NCI-H345 (cell line): ENCODE measurements at regions not wholly inside any gene's neighbourhood (a gene's known extent, or its start where the extent isn't known, plus 50 kb on each side); places are given as distances from the start of the nearest gene placed in this dataset.
"Not testable (repeated sequence)": the region's sequence is repeated elsewhere in the genome, so short reads cannot be mapped to it uniquely, and the experiment has no call there.

Source experiments
- DNase-seq: peaks from one replicate; lab custom pipeline; 2025; lab: John Stamatoyannopoulos, UW

- DNase-seq: peak; percentile 27
Measured at GRCh38 chr5:147084702-147085101, 150.1 kb upstream of the STK32A start.

- no peak for DNase-seq
Measured at GRCh38 chr5:147085409-147085808, 149.4 kb upstream of the STK32A start.

DNA sequence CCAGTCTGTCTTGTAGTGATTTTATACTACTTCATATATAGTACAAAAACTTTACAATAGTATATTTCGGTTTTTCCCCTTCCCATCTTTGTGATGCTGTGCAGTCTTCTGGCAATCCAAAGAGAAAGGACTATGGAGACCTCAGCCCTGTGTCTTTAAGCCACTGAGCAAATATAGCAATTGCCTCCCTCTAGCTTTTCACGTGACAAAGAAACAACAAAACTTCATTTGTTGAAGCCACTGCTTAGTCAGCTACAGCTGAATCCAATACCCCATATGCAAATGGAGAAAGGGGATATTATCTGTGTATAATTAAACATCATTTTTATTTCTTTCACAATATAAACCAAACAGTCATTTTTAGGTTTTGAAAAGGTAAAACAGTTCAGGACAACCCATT lies 142.8 kb upstream of the STK32A start:
- no peak for DNase-seq

- peak; percentile 9 for DNase-seq
Measured at GRCh38 chr5:147093138-147093537, 141.7 kb upstream of the STK32A start.

DNA sequence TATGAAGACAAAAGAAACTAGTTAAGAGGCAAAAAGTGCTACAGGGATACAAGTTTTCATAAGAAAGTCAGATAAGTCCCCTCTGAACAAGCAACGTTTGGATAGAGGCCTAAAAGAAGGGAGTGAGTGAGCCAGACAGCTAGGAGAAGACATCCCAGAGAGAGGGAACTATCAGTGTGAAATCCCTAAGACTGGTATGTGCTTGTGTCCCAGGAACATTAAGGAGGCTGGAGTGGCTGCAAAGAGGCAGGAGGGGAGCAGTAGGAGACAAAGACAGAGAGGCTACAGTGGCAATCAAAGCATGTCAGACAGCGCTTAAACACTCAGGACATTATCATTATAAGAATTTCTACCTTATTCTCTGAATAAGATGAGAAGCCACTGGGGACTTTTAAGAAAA lies 139.1 kb upstream of the STK32A start:
- no peak for DNase-seq

GRCh38 chr5:147098233-147098790 lies 136.5 kb upstream of the STK32A start:
- DNase-seq: peak; percentile 75

GRCh38 chr5:147101659-147102369 lies 133.0 kb upstream of the STK32A start:
- no peak for DNase-seq

DNA sequence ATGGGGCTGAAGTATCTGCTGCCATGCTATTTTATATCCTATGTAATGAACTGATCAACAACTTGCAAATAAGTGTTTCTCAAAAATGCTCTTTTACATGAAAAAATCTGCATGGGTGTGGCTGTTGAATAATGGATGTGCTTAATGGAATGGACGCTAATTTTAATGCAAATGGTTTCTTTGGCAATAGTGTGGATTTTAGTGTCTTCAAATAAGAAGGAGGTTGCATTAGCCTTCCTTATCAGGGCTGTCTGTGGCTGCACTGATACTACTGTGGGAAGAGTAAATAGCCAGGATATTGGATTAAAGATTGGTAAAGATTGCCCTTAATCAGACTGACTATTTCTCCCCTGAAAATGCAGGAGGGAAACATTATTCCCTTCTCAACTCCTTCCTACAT lies 121.9 kb upstream of the STK32A start:
- no peak for DNase-seq

DNA sequence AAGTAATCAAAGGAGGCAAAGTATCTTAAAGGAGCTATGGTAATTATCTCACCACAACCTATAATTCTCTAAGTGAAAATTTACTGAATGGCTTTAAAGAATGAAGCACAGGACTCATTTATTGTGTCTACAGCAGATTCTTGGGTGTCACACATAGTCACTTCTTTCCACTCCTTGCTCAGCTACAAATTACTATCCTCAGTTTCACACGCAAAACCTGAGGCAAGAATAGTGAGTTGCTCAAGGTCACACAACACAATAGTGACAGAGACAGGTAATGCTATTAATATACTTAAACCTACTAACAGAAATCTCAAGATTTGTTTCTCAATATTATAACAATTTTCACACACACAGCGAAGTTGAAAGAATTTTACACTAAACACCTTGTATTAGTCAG lies 120.9 kb upstream of the STK32A start:
- DNase-seq: no peak

- not testable (repeated sequence) for DNase-seq
Measured at GRCh38 chr5:147139759-147140158, 95.1 kb upstream of the STK32A start.

- DNase-seq: peak; percentile 41
Measured at GRCh38 chr5:147140558-147140957, 94.3 kb upstream of the STK32A start.

- not testable (repeated sequence) for DNase-seq
Measured at GRCh38 chr5:147141580-147141979, 93.2 kb upstream of the STK32A start.

GRCh38 chr5:147143215-147143614 lies 91.6 kb upstream of the STK32A start:
- no peak for DNase-seq

GRCh38 chr5:147145328-147145727 lies 89.5 kb upstream of the STK32A start:
- DNase-seq: no peak

DNA sequence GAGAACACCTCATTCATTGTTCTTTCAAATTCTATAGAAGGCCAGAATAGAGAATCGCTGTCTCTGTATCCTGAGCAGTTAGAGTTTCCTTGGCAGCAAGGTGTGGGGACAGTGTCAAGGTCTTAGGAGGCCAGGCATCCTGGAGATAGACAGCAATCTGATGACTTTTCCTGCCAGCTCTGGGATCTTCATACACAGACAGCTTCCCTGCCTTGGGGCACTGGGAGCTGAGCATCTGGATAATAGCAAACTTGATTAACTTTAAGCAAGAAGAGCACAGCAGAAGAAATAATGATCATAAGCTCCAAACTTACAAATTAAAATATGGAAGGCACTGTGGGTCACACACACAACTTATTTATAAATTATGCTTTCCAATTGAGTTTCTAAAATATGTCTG lies 86.1 kb upstream of the STK32A start:
- DNase-seq: no peak

- no peak for DNase-seq
Measured at GRCh38 chr5:147152086-147152485, 82.7 kb upstream of the STK32A start.

DNA sequence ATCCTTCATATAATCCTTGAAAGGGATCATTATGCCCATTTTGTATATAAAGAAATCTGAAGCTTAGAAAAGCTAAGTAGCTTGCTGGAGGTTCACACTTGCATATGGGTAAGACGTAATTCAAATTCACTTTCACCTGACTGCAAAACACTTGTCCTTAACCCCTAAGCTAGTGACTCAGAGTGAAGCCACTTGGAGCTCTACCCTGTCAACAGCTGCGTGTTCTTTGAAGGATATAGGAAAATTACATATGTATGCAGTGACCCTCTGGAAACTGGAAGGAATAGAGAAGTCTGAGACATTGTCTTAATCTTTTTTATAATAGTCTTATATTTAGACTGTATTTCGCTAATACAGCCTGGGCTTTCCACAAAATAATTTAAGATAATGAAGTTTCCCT lies 80.0 kb upstream of the STK32A start:
- no peak for DNase-seq

DNA sequence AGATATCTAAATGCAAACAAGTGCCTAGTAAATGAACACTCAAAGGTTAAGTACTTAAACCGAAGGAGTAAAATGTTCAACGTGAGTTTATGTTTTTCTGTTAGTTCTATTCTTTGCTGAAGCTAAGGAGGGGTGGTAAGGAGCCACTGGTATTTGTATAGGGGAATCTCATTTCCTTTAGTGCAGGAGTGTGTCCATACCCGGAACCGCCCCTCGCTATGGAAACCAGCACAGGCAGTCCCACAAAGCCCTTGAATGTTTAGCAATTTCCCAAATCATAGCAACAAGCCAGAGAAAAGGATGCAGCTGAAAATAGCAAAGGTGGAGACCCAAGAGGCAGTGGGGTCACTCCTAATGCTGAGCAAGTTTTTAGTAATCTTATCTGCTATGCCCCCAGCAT lies 78.8 kb upstream of the STK32A start:
- no peak for DNase-seq

DNA sequence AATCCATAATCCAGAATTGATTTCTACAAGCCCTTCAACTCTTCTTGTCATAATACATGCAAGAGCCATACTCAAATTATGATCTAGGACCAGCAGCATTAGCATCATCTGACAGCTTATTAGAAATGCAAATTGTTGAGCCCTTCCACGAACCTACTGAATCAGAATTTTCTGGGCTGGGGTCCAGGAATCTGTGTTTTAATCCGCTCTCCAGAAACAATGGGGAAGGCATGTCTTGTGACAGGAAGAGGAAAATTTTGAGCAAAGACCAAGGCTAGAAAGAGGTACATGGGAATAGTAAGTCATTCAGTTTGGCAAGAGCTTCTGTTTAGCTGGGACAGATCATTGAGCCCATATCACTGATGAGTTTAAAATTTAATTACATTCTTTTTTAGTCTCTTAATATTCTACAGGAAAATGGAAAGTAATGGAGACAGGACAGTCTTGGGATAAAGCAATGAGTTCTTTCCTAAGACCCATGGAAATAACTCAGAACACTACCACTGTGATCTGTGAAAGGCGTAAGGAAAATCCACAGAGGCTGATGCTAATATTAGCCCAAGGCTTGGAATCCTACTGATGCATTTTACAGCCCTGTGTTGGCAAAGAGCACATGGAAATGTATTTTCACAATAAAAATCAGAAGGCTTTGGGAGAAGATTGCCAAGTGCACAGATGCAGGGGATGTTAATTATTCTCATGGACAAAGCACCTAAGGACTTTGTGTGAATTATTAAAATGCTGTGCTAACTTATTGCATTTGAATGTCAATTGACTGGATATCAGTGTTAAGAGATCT lies 73.7 kb upstream of the STK32A start:
- DNase-seq: no peak

GRCh38 chr5:147162740-147163139 lies 72.1 kb upstream of the STK32A start:
- no peak for DNase-seq

- no peak for DNase-seq
Measured at GRCh38 chr5:147167529-147167928, 67.3 kb upstream of the STK32A start.

GRCh38 chr5:147168578-147169327 lies 66.1 kb upstream of the STK32A start:
- no peak for DNase-seq

- DNase-seq: no peak
Measured at GRCh38 chr5:147169399-147169798, 65.4 kb upstream of the STK32A start.
